Neural cell (in vitro differentiated cells): ENCODE measurements at regions not wholly inside any gene's neighbourhood (a gene's known extent, or its start where the extent isn't known, plus 50 kb on each side); places are given as distances from the start of the nearest gene placed in this dataset.

ENCODE experiments used
- H2AFZ ChIP-seq: fragments of 200-600, 300-800 bp; sonication (generic), shearing (Covaris generic); 2 replicates; pipeline ENCODE4 v1.6.0; 2014; ENCODE audit warnings: low read depth, mild to moderate bottlenecking, antibody characterized with exemption, low read length, moderate library complexity
- H3F3A ChIP-seq: fragments of 200-600 bp; shearing (Covaris generic); 2 replicates; pipeline ENCODE4 v1.6.1; 2016; ENCODE audit warnings: mild to moderate bottlenecking, moderate library complexity, mixed read lengths, antibody characterized with exemption, low read length; ENCODE audit not compliant: insufficient read depth, poor library complexity, severe bottlenecking
- H3K27ac ChIP-seq: fragments of 200-600, 300-800 bp; sonication (generic), shearing (Covaris generic); 2 replicates; pipeline ENCODE4 v1.5.1; 2014; ENCODE audit warnings: mild to moderate bottlenecking, low read length, moderate library complexity
- H3K27me3 ChIP-seq: fragments of 300-800, 200-600 bp; sonication (generic), shearing (Covaris generic); 2 replicates; pipeline ENCODE4 v1.6.0; 2014; ENCODE audit warnings: mild to moderate bottlenecking, low read depth, low read length, moderate library complexity; ENCODE audit not compliant: insufficient read depth
- H3K36me3 ChIP-seq: fragments of 300-800, 200-600 bp; sonication (generic), shearing (Covaris generic); 2 replicates; pipeline ENCODE4 v1.5.1; 2014; ENCODE audit warnings: mild to moderate bottlenecking, antibody characterized with exemption, low read length, moderate library complexity; ENCODE audit not compliant: insufficient read depth
- H3K4me2 ChIP-seq: fragments of 300-800, 200-600 bp; sonication (generic), shearing (Covaris generic); 2 replicates; pipeline ENCODE4 v1.6.0; 2014; ENCODE audit warnings: mild to moderate bottlenecking, low read length
- H3K4me3 ChIP-seq: fragments of 300-800, 200-600 bp; sonication (generic), shearing (Covaris generic); 2 replicates; pipeline ENCODE4 v1.5.1; 2014; ENCODE audit warnings: mild to moderate bottlenecking, low read length, moderate library complexity
- H3K79me2 ChIP-seq: fragments of 200-600 bp; shearing (Covaris generic); replicated peaks from 2 replicates; pipeline ENCODE4 v1.6.0; 2014; ENCODE audit warnings: mild to moderate bottlenecking, low read length, moderate library complexity; ENCODE audit not compliant: insufficient read depth
- H3K9ac ChIP-seq: fragments of 300-800, 200-600 bp; sonication (generic), shearing (Covaris generic); 2 replicates; pipeline ENCODE4 v1.6.1; 2016; ENCODE audit warnings: mild to moderate bottlenecking, low read length, mixed read lengths
- H3K9me2 ChIP-seq: fragments of 200-600 bp; shearing (Covaris generic); 2 replicates; pipeline ENCODE4 v1.6.1; 2016; ENCODE audit warnings: mild to moderate bottlenecking, low read length, mixed read lengths; ENCODE audit not compliant: insufficient read depth
- H3K9me3 ChIP-seq: fragments of 200-600, 300-800 bp; sonication (generic), shearing (Covaris generic); 2 replicates; pipeline ENCODE4 v1.6.1; 2016; ENCODE audit warnings: mild to moderate bottlenecking, mixed run types, low read length, moderate library complexity, mixed read lengths
- H4K20me1 ChIP-seq: fragments of 200-600 bp; shearing (Covaris generic); 2 replicates; pipeline ENCODE4 v1.6.1; 2016; ENCODE audit warnings: mild to moderate bottlenecking, mixed run types; ENCODE audit not compliant: insufficient read depth
- CTCF ChIP-seq: fragments of 450-650 bp; IDR thresholded peaks from 2 replicates; pipeline ENCODE4 v1.5.1; 2014; ENCODE audit warnings: antibody characterized with exemption, mild to moderate bottlenecking, moderate library complexity; ENCODE audit not compliant: poor library complexity, severe bottlenecking
- EP300 ChIP-seq: fragments of 450-650 bp; conservative IDR thresholded peaks from 2 replicates; pipeline ENCODE4 v1.6.1; 2014; ENCODE audit warnings: antibody characterized with exemption, mild to moderate bottlenecking, moderate library complexity; ENCODE audit not compliant: poor library complexity, severe bottlenecking
- EZH2 ChIP-seq: fragments of 200-600, 300-800 bp; shearing (Covaris generic), sonication (generic); IDR thresholded peaks from 2 replicates; pipeline ENCODE4 v1.6.1; 2014; ENCODE audit warnings: antibody characterized with exemption, low read length, borderline replicate concordance, mild to moderate bottlenecking; ENCODE audit not compliant: insufficient read depth, poor library complexity, severe bottlenecking
- MXI1 ChIP-seq: fragments of 450-650 bp; conservative IDR thresholded peaks from 2 replicates; pipeline ENCODE4 v1.6.1; 2014; ENCODE audit warnings: antibody characterized with exemption, mild to moderate bottlenecking; ENCODE audit not compliant: poor library complexity, severe bottlenecking
- POLR2AphosphoS5 ChIP-seq: IDR thresholded peaks from 2 replicates; pipeline ENCODE4 v1.6.1; 2012
- RAD21 ChIP-seq: fragments of 450-650 bp; conservative IDR thresholded peaks from 2 replicates; pipeline ENCODE4 v1.6.1; 2014; ENCODE audit warnings: antibody characterized with exemption, mild to moderate bottlenecking, moderate library complexity
- REST ChIP-seq: IDR thresholded peaks from 2 replicates; pipeline ENCODE4 v1.6.1; 2012; ENCODE audit warnings: borderline replicate concordance
- SMC3 ChIP-seq: fragments of 450-650 bp; conservative IDR thresholded peaks from 2 replicates; pipeline ENCODE4 v1.6.1; 2014; ENCODE audit warnings: antibody characterized with exemption, mild to moderate bottlenecking, moderate library complexity; ENCODE audit not compliant: poor library complexity
- TAF1 ChIP-seq: IDR thresholded peaks from 2 replicates; pipeline ENCODE4 v1.6.1; 2012; ENCODE audit warnings: low read depth

- no peak overlapping the region for H3K4me3 ChIP-seq
- no peaks in the 10 kb centered on the region for H3K36me3 ChIP-seq
- no peaks in the 10 kb centered on the region for H3K79me2 ChIP-seq
- TF ChIP-seq SMC3 (no peak), CTCF (no peak), MXI1 (no peak), POLR2AphosphoS5 (no peak), TAF1 (no peak), REST (no peak), EP300 (no peak), EZH2 (no peak), RAD21 (no peak)
- H3K9me3 ChIP-seq = no peaks in the 10 kb centered on the region
- no peak overlapping the region for H2AFZ ChIP-seq
- no peaks in the 10 kb centered on the region for H3F3A ChIP-seq
- H3K9ac ChIP-seq = no peak overlapping the region
- H4K20me1 ChIP-seq = no peaks in the 10 kb centered on the region
- no peak overlapping the region for H3K27ac ChIP-seq
- no peaks in the 10 kb centered on the region for H3K9me2 ChIP-seq
- H3K27me3 ChIP-seq = no peaks in the 10 kb centered on the region
- no peak overlapping the region for H3K4me2 ChIP-seq
Measured at GRCh38 chr9:91033270-91033669, 231.7 kb downstream of the SYK start.

- TF ChIP-seq REST (no peak), TAF1 (no peak), RAD21 (no peak), CTCF (no peak), SMC3 (no peak), EP300 (no peak), POLR2AphosphoS5 (no peak), EZH2 (no peak), MXI1 (no peak)
Measured at GRCh38 chr9:91033797-91034196, 232.2 kb downstream of the SYK start.

More at GRCh38 chr9:91033797-91034196, 232.2 kb downstream of the SYK start:
- H3K27me3 ChIP-seq = no peaks in the 10 kb centered on the region
- H3K4me3 ChIP-seq = no peak overlapping the region
- H3K9me2 ChIP-seq = no peaks in the 10 kb centered on the region
- H3F3A ChIP-seq = no peaks in the 10 kb centered on the region
- H3K9me3 ChIP-seq = no peaks in the 10 kb centered on the region
- no peak overlapping the region for H3K4me2 ChIP-seq
- no peak overlapping the region for H3K9ac ChIP-seq
- no peaks in the 10 kb centered on the region for H3K79me2 ChIP-seq
- no peaks in the 10 kb centered on the region for H4K20me1 ChIP-seq
- no peaks in the 10 kb centered on the region for H3K36me3 ChIP-seq
- no peak overlapping the region for H2AFZ ChIP-seq
- H3K27ac ChIP-seq = no peak overlapping the region
